Activated T-helper 17 cell treated with anti-CD3 and anti-CD28 coated beads, Interleukin-2, amount 50 U/mL, for 72 hours (primary cell): ENCODE measurements at regions not wholly inside any gene's neighbourhood (a gene's known extent, or its start where the extent isn't known, plus 50 kb on each side); places are given as distances from the start of the nearest gene placed in this dataset.

Source experiments
- ATAC-seq: fragments of 150-1000 bp; cut with Tn5 transposase; replicated peaks from 2 replicates; pipeline ENCODE4 v1.10.0; 2021; ENCODE audit warnings: mild to moderate bottlenecking, moderate library complexity
- H3K27ac Mint-ChIP-seq: one replicate; pipeline ENCODE4 v1.8.0; 2022; ENCODE audit warnings: mixed read lengths
- H3K27me3 Mint-ChIP-seq: one replicate; pipeline ENCODE4 v1.8.0; 2022; ENCODE audit warnings: mixed read lengths
- H3K36me3 Mint-ChIP-seq: one replicate; pipeline ENCODE4 v1.8.0; 2022; ENCODE audit warnings: low read depth, mild to moderate bottlenecking, mixed read lengths
- H3K4me1 Mint-ChIP-seq: one replicate; pipeline ENCODE4 v1.8.0; 2022; ENCODE audit warnings: mixed read lengths
- H3K4me3 Mint-ChIP-seq: one replicate; pipeline ENCODE4 v1.8.0; 2022; ENCODE audit warnings: mild to moderate bottlenecking, mixed read lengths
- H3K9me3 Mint-ChIP-seq: one replicate; pipeline ENCODE4 v1.8.0; 2022; ENCODE audit warnings: mixed read lengths

DNA sequence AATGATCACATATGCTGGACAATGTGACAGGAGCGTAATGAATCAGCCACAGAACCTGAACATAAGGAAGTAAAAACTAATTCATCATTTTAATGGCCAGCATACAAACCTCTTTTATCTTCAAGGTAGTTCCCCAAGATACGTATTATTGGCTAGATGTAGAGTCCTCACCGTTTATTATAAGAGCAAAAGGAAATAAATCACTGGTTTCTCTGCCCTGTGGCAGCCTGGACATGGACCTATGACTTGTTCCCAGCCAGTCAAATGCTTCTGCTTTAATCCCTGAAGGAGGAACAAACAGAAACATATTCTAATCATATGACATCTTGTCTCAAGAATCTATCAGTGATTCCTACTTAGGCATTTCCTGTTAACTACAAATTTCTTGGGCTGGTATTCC lies 86.8 kb upstream of the FAM241A start:
- Mint-ChIP-seq H3K4me1 (peaks cover 5% of the 10 kb centered on the region), H3K27ac (no peak overlapping the region), H3K27me3 (peaks cover 11% of the 10 kb centered on the region), H3K9me3 (no peaks in the 10 kb centered on the region), H3K36me3 (no peaks in the 10 kb centered on the region), H3K4me3 (no peak overlapping the region)
- ATAC-seq = no peak

DNA sequence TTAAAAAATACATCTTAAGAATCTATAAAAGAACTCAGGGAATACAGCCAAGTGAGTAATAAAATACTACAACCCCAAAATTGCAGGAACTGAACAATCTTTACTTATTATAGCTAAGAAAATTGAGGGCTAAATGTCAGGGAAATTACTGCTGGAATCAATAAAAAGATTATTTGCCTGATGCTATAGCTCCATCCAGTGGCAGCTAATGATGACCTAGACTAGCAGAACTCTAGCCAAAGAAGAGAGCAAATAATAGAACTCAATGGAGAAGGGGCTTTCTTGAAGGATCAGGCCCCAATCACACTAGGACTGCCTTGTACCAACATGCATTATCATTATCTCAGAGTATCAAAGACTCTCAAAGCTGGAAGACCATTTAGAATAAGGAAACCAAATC lies 85.0 kb upstream of the FAM241A start:
- Mint-ChIP-seq H3K4me1 (peaks cover 5% of the 10 kb centered on the region), H3K4me3 (no peak overlapping the region), H3K9me3 (no peaks in the 10 kb centered on the region), H3K27me3 (peaks cover 16% of the 10 kb centered on the region), H3K36me3 (no peaks in the 10 kb centered on the region), H3K27ac (no peak overlapping the region)
- no peak for ATAC-seq

DNA sequence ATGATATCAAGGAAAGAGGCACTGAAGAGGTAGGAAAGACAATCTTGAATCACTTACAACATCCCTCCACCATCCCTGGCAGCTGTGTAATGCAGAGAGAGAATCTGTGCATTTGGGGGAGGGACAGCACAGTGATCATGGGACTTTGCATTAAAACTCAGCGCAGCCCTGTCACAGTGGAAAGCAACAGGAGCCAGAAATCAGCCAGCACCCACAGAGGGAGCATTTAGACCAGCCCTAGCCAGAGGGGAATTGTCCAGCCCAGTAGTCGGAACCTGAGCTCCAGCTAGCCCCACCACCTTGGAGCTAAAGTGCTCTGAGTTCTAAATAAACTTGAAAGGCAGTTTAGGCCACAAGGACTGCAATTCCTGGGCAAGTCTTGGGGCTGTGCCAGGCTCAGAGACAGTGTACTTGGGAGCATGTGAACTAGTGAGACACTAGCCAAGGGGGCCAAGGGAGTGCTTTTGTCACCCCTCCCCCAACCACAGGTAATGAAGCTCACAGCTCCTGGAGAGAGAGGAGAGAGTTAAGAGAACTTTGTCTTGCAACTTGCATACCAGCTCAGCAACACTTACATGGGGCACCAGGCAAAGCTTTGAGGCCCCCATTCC lies 83.9 kb upstream of the FAM241A start:
- no peaks in the 10 kb centered on the region for H3K9me3 Mint-ChIP-seq
- no peaks in the 10 kb centered on the region for H3K36me3 Mint-ChIP-seq

DNA sequence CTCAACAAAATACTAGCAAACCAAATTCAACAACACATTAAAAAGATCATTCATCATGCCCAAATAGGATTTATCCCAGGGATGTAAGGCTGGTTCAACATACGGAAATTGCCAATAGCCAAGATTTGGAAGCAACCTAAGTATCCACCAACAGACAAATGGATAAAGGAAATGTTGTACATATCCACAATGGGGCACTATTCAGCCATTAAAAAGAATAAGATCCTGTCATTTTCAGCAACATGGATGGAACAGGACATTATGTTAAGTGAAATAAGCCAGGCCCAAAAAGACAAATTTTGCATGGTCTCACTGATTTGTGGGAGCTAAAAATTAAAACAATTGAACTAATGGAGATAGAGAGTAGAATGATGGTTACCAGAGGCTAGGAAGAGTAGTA lies 82.0 kb upstream of the FAM241A start:
- H3K36me3 Mint-ChIP-seq = no peaks in the 10 kb centered on the region
- no peak overlapping the region for H3K4me3 Mint-ChIP-seq
- H3K27me3 Mint-ChIP-seq = peaks cover 20% of the 10 kb centered on the region
- no peaks in the 10 kb centered on the region for H3K4me1 Mint-ChIP-seq
- H3K9me3 Mint-ChIP-seq = no peaks in the 10 kb centered on the region
- no peak for ATAC-seq
- no peak overlapping the region for H3K27ac Mint-ChIP-seq

More for the DNA sequence above, 83.9 kb upstream of the FAM241A start:
- H3K4me3 Mint-ChIP-seq = no peak overlapping the region
- peaks cover 5% of the 10 kb centered on the region for H3K4me1 Mint-ChIP-seq
- ATAC-seq = no peak
- no peak overlapping the region for H3K27ac Mint-ChIP-seq
- H3K27me3 Mint-ChIP-seq = peaks cover 16% of the 10 kb centered on the region

DNA sequence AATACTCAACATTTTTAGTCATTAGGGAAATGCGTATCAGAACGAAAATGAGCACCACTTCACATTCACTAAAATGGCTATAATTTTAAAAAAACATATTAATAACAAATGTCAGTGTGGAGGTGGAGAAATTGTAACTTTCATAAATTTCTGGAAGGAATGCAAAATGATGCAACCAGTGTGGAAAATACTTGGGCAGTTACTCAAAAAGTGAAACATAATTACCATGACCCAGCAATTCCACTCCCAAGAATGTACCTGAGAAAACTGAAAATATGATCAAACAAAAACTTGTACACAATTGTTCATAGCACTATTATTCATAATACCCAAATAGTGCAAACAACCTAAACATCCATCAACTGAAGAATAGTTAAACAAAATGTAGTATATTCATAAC lies 76.1 kb upstream of the FAM241A start:
- ATAC-seq = no peak
- no peak overlapping the region for H3K27ac Mint-ChIP-seq
- no peaks in the 10 kb centered on the region for H3K36me3 Mint-ChIP-seq
- peaks cover 4% of the 10 kb centered on the region for H3K9me3 Mint-ChIP-seq
- H3K4me1 Mint-ChIP-seq = no peaks in the 10 kb centered on the region
- peaks cover 25% of the 10 kb centered on the region for H3K27me3 Mint-ChIP-seq
- no peak overlapping the region for H3K4me3 Mint-ChIP-seq

DNA sequence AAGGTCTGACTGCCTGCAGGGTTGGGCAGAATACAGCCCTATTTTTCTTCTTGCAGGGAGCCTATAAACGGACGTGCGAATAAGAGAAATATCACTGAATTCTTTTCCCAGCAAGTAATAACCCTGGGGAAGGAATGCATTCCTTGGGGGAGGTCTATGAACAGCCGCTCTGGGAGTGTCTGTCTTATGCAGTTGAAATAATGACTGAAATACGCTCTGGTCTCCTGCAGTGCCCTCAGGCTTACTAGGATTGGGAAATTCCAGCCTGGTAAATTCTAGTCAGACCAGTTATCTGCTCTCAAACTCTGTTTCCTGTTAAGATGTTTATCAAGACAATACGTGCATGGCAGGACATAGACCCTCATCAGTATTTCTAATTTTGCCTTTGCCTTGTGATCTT lies 72.1 kb upstream of the FAM241A start:
- no peak overlapping the region for H3K27ac Mint-ChIP-seq
- peaks cover 4% of the 10 kb centered on the region for H3K9me3 Mint-ChIP-seq
- no peak for ATAC-seq
- peaks cover 3% of the 10 kb centered on the region for H3K4me1 Mint-ChIP-seq
- H3K36me3 Mint-ChIP-seq = no peaks in the 10 kb centered on the region
- no peak overlapping the region for H3K4me3 Mint-ChIP-seq
- peaks cover 9% of the 10 kb centered on the region for H3K27me3 Mint-ChIP-seq

DNA sequence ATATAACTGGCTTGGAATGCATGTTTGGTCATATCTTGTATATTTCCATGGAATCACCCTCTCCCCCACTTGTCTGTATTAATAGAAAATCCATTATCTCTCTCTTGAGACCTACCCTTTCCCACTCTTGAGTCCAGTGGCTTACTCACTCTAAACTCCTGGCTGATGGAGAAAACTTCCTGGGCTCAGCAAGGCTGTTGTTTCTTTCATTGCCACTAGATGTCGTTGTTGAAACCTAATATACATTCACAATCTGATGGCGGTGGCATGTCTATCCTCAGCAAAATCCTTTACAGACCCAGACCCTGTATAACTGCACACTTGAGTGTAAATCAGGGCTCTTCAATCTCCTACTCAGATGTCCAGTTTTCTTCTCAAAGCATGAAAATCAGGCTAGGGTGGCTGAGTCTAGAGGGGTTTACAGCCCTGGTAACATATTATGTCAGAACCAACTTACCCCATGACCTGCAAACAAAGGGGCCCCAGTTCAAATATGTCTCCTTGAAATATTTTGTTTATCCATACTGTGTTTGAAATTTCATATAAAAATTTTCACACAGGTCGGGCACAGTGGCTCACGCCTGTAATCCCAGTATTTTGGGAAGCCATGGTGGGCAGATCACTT lies 70.0 kb upstream of the FAM241A start:
- Mint-ChIP-seq H3K27ac (no peak overlapping the region), H3K9me3 (peaks cover 4% of the 10 kb centered on the region), H3K4me1 (peaks cover 3% of the 10 kb centered on the region), H3K27me3 (peaks cover 7% of the 10 kb centered on the region), H3K4me3 (no peak overlapping the region), H3K36me3 (no peaks in the 10 kb centered on the region)
- ATAC-seq = peak; percentile 62

DNA sequence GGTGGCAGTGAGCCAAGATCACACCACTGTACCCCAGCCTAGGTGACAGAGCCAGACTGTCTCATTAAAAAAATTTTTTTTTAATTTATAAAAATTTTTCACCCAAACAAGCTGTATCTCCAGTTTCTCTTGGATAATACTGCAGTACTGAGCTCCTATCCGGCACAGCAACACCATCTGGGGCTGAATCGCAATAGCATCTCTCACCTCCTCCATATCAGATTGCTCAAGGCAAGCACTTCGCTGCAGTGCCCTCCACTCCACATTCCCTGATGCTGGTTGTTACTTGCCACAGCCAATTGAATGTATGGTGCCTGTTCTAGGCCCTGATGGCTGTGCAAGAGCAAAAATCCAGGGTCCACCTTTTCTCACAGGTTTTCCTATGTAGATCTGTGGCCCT lies 69.3 kb upstream of the FAM241A start:
- no peak overlapping the region for H3K27ac Mint-ChIP-seq
- H3K9me3 Mint-ChIP-seq = peaks cover 4% of the 10 kb centered on the region
- peaks cover 3% of the 10 kb centered on the region for H3K4me1 Mint-ChIP-seq
- H3K4me3 Mint-ChIP-seq = no peak overlapping the region
- no peak for ATAC-seq
- H3K36me3 Mint-ChIP-seq = no peaks in the 10 kb centered on the region
- peaks cover 3% of the 10 kb centered on the region for H3K27me3 Mint-ChIP-seq

DNA sequence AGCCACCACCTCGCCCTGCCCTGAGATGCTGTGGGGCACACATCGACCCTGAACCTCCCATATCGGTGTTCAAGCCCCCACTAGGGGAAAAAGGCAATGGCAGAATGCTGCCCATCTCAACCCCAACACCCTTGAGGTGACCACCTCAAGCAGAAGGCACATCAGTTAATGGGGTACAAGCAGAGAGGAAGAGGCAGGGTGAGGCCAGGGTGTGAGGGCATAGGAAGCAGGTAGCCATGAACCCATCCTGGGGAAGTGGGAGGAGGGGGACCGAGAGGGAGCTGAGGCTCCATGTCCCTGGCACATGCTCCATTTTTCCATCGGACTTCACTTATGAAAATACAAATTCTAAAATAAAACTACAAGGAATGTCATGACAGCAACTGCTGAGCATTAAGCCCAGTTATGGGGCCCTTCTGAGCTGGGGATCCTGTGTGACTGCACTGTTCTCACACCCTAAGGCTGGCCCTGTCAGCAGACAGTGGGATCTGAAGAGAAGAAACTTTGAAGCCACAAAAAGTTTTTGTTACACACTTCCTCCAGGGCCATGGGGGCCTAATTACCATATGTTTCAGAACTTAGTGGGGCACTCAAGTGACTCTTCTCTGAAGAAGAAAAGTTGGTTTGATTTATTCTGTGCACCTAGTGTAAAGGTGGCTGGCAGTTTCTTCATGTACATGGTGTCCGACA lies 68.2 kb upstream of the FAM241A start:
- Mint-ChIP-seq H3K4me3 (no peak overlapping the region), H3K27me3 (peaks cover 3% of the 10 kb centered on the region), H3K4me1 (peaks cover 3% of the 10 kb centered on the region), H3K9me3 (peaks cover 4% of the 10 kb centered on the region), H3K27ac (no peak overlapping the region), H3K36me3 (no peaks in the 10 kb centered on the region)
- no peak for ATAC-seq

DNA sequence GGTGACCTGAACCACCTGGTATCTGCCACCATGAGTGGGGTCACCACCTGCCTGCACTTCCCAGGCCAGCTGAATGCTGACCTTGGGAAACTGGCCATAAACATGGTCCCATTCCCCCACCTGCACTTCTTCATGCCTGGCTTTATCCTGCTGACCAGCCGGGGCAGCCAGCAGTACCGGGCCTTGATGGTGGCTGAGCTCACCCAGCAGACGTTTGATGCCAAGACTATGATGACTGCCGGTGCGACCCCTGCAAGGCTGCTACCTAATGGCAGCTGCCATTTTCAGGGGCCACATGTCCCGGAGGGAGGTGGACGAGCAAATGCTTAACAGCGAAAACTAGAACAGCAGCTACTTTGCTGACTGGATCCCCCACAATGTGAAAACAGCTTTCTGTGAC lies 67.5 kb upstream of the FAM241A start:
- ATAC-seq = no peak

DNA sequence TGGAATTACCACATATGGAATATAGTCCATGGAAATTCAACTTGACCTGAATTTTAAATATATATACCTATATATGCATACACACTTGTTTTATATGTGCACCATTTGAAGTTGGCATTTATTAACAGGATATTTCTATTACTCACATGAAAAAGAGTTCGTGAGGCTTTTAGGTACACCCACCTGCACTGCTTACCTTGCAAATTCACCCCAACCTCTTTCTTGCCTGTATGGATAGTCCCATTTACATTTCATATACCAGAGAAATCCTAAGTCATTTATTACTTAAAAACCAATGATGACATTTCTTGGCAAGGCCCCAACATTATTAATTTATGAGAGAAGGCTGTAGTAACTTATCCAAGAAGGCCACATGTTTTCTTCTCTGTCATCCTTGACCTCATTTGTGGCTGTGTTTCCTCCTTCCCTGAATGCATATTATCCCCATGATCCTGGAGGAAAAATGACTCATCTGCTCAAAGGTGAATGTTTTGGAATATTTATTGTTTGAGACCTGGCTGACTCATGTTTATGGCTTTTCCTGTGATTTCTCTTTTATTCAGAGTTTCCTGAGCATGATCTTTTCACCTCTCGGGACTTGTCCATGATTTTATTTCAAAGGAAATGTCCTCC lies 62.2 kb upstream of the FAM241A start:
- H3K27me3 Mint-ChIP-seq = peaks cover 3% of the 10 kb centered on the region
- H3K27ac Mint-ChIP-seq = no peak overlapping the region
- no peaks in the 10 kb centered on the region for H3K36me3 Mint-ChIP-seq
- no peak overlapping the region for H3K4me3 Mint-ChIP-seq
- H3K9me3 Mint-ChIP-seq = no peaks in the 10 kb centered on the region
- ATAC-seq = no peak
- H3K4me1 Mint-ChIP-seq = no peaks in the 10 kb centered on the region

More for the DNA sequence above, 67.5 kb upstream of the FAM241A start:
- H3K4me3 Mint-ChIP-seq = no peak overlapping the region
- H3K27ac Mint-ChIP-seq = no peak overlapping the region
- H3K27me3 Mint-ChIP-seq = peaks cover 3% of the 10 kb centered on the region
- H3K36me3 Mint-ChIP-seq = no peaks in the 10 kb centered on the region
- peaks cover 3% of the 10 kb centered on the region for H3K4me1 Mint-ChIP-seq
- H3K9me3 Mint-ChIP-seq = peaks cover 4% of the 10 kb centered on the region

DNA sequence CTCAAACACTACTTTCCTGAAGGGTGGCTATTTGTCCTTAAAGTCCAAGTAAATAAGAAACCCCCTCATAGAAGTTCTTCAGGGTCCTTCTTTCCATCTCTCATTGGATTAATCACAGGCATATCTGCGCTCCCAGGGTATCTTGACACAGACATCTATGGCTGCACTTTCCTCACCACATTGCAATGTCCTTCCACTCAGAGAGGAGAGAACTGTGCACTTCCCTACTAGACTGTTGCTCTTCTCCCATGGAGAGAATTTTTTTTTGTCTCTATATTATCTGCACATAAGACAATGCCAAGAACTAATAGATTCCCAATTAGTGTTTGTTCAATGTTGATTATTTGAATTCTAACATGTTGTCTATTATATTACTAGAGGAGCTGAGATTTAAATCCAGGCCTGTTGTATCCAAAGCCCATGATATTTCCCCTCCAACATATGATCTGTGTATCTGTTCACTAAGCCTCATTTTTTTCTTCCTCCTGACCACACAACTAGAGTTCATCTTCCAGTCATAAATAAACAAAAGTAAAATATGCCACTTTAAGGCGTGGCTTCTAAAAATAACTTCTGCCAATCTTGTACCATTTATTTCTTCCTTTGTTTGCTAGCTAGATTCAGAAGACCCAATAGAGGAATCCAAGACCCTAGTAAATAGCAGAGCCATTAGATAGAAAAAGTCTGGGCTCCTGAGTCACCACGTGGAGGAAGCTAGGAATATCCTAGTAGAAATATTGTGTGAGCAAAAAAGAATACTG lies 61.5 kb upstream of the FAM241A start:
- Mint-ChIP-seq H3K4me3 (no peak overlapping the region), H3K36me3 (no peaks in the 10 kb centered on the region), H3K9me3 (no peaks in the 10 kb centered on the region), H3K27ac (no peak overlapping the region), H3K27me3 (peaks cover 3% of the 10 kb centered on the region), H3K4me1 (no peaks in the 10 kb centered on the region)
- no peak for ATAC-seq

DNA sequence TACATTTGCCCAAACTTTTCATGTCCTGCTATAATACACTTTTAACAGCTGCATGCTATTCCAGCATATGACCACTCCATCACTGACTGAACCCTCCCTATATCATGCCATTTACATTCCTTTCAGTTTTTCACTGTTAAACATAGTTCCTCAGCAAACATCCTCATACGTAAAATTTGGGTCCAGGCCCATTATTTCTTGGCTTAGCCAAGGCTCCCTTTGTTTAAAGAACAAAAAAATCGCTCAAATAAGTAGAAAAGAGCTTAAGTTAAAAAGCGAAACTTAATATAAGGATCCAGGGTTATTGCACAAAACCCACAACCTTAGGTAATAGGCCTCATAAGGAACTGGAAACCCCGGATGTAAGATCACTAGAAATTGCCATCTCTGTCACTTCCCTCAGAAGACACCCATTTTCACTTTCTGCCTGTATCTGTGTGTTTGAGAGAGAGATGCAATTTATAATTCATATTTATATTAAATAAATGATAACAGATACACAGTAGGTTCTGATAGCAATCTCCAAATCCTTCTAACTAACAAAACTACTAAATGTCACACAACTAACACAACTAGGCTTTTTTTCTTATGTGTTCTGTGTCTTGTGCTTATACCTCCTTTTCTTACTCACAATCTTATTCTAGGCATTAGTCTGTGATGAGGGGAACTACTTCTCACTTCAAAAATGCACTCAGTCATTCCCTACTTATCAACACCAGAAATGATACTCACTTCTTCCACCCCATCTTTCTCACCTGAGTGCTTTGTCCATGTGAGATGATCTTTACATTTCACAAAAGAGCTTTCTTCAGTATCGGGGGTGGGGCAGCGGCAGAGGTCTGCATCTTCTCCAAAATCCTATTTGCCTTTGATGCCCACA lies 59.9 kb upstream of the FAM241A start:
- H3K36me3 Mint-ChIP-seq = no peaks in the 10 kb centered on the region
- no peak for ATAC-seq
- H3K4me3 Mint-ChIP-seq = no peak overlapping the region
- no peak overlapping the region for H3K27ac Mint-ChIP-seq
- H3K4me1 Mint-ChIP-seq = no peaks in the 10 kb centered on the region
- H3K9me3 Mint-ChIP-seq = no peaks in the 10 kb centered on the region
- H3K27me3 Mint-ChIP-seq = no peaks in the 10 kb centered on the region

DNA sequence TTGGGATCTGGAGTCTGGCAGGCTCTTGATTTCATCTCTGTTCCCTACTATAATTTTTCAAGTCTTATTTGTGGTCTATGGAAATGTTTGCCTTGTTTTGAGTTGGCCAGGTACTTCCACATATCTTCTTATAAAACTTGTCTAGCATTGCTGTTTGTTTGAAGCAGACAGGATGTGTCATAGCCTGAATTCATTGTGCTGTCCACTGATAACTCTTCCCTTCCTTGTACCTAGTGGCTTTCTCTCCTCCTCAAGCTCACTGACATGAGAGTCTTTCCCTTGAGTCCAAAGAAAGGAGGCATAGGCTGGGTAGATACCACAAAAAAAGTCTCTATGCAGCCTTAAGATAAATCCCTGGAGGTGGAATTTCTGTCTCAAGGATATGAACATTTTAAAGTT lies 59.2 kb upstream of the FAM241A start:
- Mint-ChIP-seq H3K27me3 (no peaks in the 10 kb centered on the region), H3K9me3 (no peaks in the 10 kb centered on the region), H3K27ac (no peak overlapping the region), H3K4me1 (no peaks in the 10 kb centered on the region), H3K4me3 (no peak overlapping the region), H3K36me3 (no peaks in the 10 kb centered on the region)
- ATAC-seq = no peak
